DOHH2 (cell line): ENCODE measurements at regions not wholly inside any gene's neighbourhood (a gene's known extent, or its start where the extent isn't known, plus 50 kb on each side); places are given as distances from the start of the nearest gene placed in this dataset.

Source experiments
- EZH2phosphoT487 ChIP-seq: fragments of 200-600 bp; sonication (generic); IDR thresholded peaks from 2 replicates; pipeline ENCODE4 v1.6.1; 2017; ENCODE audit warnings: borderline replicate concordance, mild to moderate bottlenecking, antibody characterized with exemption, low read length, moderate library complexity, mixed read lengths
- TF ChIP-seq, protein P1 (sequence below): fragments of 200-600 bp; sonication (generic); IDR thresholded peaks from one replicate; pipeline ENCODE4 v1.5.1; 2014; ENCODE audit warnings: antibody characterized with exemption, mild to moderate bottlenecking, low read depth, low read length; ENCODE audit not compliant: poor library complexity, severe bottlenecking

DNA sequence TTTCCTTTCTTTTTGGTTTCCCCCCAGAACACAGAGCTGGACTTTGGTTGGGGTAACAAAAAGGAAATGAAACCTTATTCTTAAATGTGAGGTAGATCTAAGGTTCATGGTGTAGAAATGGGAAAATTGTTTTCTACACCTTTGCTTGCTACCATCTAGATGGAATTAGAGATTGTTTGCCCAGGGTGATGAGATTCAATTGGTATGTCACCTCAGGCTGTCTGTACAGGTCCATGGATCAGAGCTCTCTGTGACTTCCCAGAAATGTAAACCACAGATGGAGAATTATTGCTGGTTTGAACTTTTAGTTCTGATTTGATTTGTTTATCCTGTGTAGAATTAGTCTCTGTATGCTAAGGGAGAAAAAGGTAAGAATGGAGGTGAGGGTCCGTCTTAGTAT, 146.7 kb downstream of the PCDH7 start:
- no peak for TF ChIP-seq EZH2phosphoT487
- TF ChIP-seq, protein P1, sequence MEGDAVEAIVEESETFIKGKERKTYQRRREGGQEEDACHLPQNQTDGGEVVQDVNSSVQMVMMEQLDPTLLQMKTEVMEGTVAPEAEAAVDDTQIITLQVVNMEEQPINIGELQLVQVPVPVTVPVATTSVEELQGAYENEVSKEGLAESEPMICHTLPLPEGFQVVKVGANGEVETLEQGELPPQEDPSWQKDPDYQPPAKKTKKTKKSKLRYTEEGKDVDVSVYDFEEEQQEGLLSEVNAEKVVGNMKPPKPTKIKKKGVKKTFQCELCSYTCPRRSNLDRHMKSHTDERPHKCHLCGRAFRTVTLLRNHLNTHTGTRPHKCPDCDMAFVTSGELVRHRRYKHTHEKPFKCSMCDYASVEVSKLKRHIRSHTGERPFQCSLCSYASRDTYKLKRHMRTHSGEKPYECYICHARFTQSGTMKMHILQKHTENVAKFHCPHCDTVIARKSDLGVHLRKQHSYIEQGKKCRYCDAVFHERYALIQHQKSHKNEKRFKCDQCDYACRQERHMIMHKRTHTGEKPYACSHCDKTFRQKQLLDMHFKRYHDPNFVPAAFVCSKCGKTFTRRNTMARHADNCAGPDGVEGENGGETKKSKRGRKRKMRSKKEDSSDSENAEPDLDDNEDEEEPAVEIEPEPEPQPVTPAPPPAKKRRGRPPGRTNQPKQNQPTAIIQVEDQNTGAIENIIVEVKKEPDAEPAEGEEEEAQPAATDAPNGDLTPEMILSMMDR, result no peak
